Ishikawa (cell line): ENCODE measurements at regions not wholly inside any gene's neighbourhood (a gene's known extent, or its start where the extent isn't known, plus 50 kb on each side); places are given as distances from the start of the nearest gene placed in this dataset.

Experiments used
- CEBPB ChIP-seq: IDR thresholded peaks from 2 replicates; pipeline ENCODE4 v1.6.1; 2012
- CREB1 ChIP-seq: IDR thresholded peaks from 2 replicates; pipeline ENCODE4 v1.6.1; 2012; ENCODE audit warnings: low read depth
- EGR1 ChIP-seq: IDR thresholded peaks from 2 replicates; pipeline ENCODE4 v1.6.1; 2012
- EP300 ChIP-seq: IDR thresholded peaks from 2 replicates; pipeline ENCODE4 v1.6.1; 2012; ENCODE audit warnings: borderline replicate concordance
- FOXM1 ChIP-seq: IDR thresholded peaks from 2 replicates; pipeline ENCODE4 v1.6.1; 2012; ENCODE audit warnings: low read depth, borderline replicate concordance
- MAX ChIP-seq: IDR thresholded peaks from 2 replicates; pipeline ENCODE4 v1.6.1; 2012
- NFIC ChIP-seq: IDR thresholded peaks from 2 replicates; pipeline ENCODE4 v1.6.1; 2012
- RAD21 ChIP-seq: IDR thresholded peaks from 2 replicates; pipeline ENCODE4 v1.6.1; 2012; ENCODE audit warnings: low read depth
- TAF1 ChIP-seq: IDR thresholded peaks from 2 replicates; pipeline ENCODE4 v1.6.1; 2012; ENCODE audit warnings: low read depth, mild to moderate bottlenecking
- TCF12 ChIP-seq: IDR thresholded peaks from 2 replicates; pipeline ENCODE4 v1.6.1; 2012; ENCODE audit warnings: low read depth
- TEAD4 ChIP-seq: IDR thresholded peaks from 2 replicates; pipeline ENCODE4 v1.6.1; 2012
- YY1 ChIP-seq: IDR thresholded peaks from 2 replicates; pipeline ENCODE4 v1.6.1; 2012; ENCODE audit warnings: low read depth
- ZBTB7A ChIP-seq: IDR thresholded peaks from 2 replicates; pipeline ENCODE4 v1.6.1; 2012; ENCODE audit warnings: low read depth
- TF ChIP-seq, protein P1 (sequence below): IDR thresholded peaks from 2 replicates; pipeline ENCODE4 v1.6.1; 2012; ENCODE audit warnings: low read depth, mild to moderate bottlenecking
- TF ChIP-seq, protein P2 (sequence below): IDR thresholded peaks from 2 replicates; pipeline ENCODE4 v1.6.1; 2012

DNA sequence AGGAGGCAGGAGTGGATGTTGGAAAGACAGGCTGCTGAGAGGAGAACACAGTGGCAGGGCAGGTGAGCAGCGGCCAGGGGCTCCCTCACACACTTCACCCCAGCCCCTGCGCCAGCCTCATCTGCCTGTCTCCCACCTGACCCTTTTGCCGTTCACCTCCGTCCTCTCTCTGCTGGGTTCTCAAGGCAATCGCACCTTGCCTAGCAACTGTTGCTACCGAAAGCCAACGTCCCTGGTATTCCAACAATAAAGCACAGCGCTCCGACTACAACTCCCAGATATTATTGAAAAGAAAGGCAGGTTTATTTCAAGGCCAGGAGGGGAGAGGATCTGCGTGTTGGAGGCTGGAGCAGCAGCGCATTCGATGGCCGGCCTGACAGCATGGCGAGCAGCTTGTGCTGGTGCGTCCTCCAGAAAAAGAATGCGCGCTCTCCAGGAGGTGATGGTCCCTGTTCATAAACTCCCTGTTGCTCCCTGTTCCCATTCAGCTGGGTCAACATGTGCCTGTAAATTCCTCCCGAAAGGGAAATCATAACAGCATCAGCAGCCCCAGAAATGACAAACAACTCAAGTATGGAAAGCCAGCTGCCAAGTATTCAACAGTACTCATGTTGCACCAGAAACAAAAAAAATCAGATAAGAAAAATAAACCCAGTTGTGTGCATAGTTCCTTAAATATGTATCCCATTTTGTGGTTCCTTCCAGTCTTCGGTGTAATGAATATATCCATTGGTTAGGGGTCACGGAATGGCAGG, 153.0 kb upstream of the DIO3 start:
- TF ChIP-seq YY1 (no peak), TAF1 (no peak), RAD21 (no peak), TEAD4 (no peak), CREB1 (no peak), NFIC (no peak), ZBTB7A (no peak), EP300 (no peak), TCF12 (no peak), EGR1 (no peak), MAX (no peak), CEBPB (no peak), FOXM1 (no peak)
- TF ChIP-seq, protein P1, sequence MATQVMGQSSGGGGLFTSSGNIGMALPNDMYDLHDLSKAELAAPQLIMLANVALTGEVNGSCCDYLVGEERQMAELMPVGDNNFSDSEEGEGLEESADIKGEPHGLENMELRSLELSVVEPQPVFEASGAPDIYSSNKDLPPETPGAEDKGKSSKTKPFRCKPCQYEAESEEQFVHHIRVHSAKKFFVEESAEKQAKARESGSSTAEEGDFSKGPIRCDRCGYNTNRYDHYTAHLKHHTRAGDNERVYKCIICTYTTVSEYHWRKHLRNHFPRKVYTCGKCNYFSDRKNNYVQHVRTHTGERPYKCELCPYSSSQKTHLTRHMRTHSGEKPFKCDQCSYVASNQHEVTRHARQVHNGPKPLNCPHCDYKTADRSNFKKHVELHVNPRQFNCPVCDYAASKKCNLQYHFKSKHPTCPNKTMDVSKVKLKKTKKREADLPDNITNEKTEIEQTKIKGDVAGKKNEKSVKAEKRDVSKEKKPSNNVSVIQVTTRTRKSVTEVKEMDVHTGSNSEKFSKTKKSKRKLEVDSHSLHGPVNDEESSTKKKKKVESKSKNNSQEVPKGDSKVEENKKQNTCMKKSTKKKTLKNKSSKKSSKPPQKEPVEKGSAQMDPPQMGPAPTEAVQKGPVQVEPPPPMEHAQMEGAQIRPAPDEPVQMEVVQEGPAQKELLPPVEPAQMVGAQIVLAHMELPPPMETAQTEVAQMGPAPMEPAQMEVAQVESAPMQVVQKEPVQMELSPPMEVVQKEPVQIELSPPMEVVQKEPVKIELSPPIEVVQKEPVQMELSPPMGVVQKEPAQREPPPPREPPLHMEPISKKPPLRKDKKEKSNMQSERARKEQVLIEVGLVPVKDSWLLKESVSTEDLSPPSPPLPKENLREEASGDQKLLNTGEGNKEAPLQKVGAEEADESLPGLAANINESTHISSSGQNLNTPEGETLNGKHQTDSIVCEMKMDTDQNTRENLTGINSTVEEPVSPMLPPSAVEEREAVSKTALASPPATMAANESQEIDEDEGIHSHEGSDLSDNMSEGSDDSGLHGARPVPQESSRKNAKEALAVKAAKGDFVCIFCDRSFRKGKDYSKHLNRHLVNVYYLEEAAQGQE = no peak
- TF ChIP-seq, protein P2, sequence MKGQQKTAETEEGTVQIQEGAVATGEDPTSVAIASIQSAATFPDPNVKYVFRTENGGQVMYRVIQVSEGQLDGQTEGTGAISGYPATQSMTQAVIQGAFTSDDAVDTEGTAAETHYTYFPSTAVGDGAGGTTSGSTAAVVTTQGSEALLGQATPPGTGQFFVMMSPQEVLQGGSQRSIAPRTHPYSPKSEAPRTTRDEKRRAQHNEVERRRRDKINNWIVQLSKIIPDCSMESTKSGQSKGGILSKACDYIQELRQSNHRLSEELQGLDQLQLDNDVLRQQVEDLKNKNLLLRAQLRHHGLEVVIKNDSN = no peak

- TF ChIP-seq MAX = no peak
- TF ChIP-seq RAD21 = no peak
- TF ChIP-seq CEBPB = no peak
Measured at GRCh38 chr14:101409006-101409543, 152.2 kb upstream of the DIO3 start.

GRCh38 chr14:101410126-101410525, 151.2 kb upstream of the DIO3 start:
- TF ChIP-seq, protein P1 = no peak
- no peak for TF ChIP-seq NFIC
- TF ChIP-seq YY1 = no peak
- TF ChIP-seq EP300 = no peak
- TF ChIP-seq CREB1 = no peak
- TF ChIP-seq RAD21 = no peak
- TF ChIP-seq EGR1 = no peak
- TF ChIP-seq TCF12 = no peak
- no peak for TF ChIP-seq TEAD4
- TF ChIP-seq FOXM1 = no peak
- TF ChIP-seq ZBTB7A = no peak
- no peak for TF ChIP-seq CEBPB
- TF ChIP-seq, protein P2 = no peak
- TF ChIP-seq TAF1 = no peak
- no peak for TF ChIP-seq MAX

GRCh38 chr14:101411151-101411550, 150.1 kb upstream of the DIO3 start:
- TF ChIP-seq TEAD4 (no peak), FOXM1 (no peak), ZBTB7A (no peak), TCF12 (no peak), CREB1 (no peak), EP300 (no peak)
- TF ChIP-seq, protein P2 = no peak

- TF ChIP-seq FOXM1 (no peak), RAD21 (no peak), EGR1 (no peak), CEBPB (no peak), YY1 (no peak), MAX (0 out of 2 replicates have a peak, but pooled peaks have one; percentile 11), EP300 (no peak)
- TF ChIP-seq, protein P2 = no peak
Measured at GRCh38 chr14:101411779-101412178, 149.5 kb upstream of the DIO3 start.
